ENCODE measurements at regions not wholly inside any gene's neighbourhood (a gene's known extent, or its start where the extent isn't known, plus 50 kb on each side); places are given as distances from the start of the nearest gene placed in this dataset.

DNA sequence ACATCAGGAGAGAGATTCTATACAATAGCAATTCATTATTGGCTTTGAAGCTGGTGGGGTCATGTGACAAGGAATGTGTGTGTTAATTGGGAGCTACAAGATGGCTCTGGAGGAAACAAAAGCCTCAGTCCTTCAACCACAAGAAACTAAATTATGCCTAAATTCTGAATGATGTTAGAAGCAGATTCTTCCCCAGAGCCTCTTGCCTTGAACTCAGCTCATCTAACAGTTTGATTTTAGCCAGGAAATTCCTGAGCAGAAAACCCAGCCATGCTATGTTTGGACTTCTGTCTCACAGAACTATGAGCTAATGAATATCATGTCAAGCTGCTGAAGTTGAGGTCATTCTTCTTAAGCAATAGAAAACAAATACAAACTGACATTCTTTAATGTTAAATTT is 274.7 kb downstream of the SLC6A15 start:
- TF ChIP-seq, protein P1, sequence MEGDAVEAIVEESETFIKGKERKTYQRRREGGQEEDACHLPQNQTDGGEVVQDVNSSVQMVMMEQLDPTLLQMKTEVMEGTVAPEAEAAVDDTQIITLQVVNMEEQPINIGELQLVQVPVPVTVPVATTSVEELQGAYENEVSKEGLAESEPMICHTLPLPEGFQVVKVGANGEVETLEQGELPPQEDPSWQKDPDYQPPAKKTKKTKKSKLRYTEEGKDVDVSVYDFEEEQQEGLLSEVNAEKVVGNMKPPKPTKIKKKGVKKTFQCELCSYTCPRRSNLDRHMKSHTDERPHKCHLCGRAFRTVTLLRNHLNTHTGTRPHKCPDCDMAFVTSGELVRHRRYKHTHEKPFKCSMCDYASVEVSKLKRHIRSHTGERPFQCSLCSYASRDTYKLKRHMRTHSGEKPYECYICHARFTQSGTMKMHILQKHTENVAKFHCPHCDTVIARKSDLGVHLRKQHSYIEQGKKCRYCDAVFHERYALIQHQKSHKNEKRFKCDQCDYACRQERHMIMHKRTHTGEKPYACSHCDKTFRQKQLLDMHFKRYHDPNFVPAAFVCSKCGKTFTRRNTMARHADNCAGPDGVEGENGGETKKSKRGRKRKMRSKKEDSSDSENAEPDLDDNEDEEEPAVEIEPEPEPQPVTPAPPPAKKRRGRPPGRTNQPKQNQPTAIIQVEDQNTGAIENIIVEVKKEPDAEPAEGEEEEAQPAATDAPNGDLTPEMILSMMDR (IDR thresholded peaks at IDR 0.05; ENCODE audit: low read depth, low read length): no peak
- no peak for TF ChIP-seq EZH2phosphoT487 (IDR thresholded peaks at IDR 0.05; ENCODE audit: low read depth)
